Neural progenitor cell (in vitro differentiated cells): ENCODE measurements at regions not wholly inside any gene's neighbourhood (a gene's known extent, or its start where the extent isn't known, plus 50 kb on each side); places are given as distances from the start of the nearest gene placed in this dataset.
A peak's percentile ranks its signal among the peaks of the same experiment; 100 is the strongest.

Source experiments
- DNase-seq: peaks from one replicate; pipeline ENCODE4 v3.0.0-alpha.2; 2016; ENCODE audit warnings: low spot score
- H2AFZ ChIP-seq: fragments of 200-600 bp; sonication (generic); replicated peaks from 2 replicates; pipeline ENCODE4 v1.6.1; 2016; ENCODE audit warnings: antibody characterized with exemption
- H3F3A ChIP-seq: fragments of 200-600 bp; sonication (generic); 2 replicates; pipeline ENCODE4 v1.6.1; 2016; ENCODE audit warnings: antibody characterized with exemption, low read depth
- H3K27ac ChIP-seq: fragments of 200-600 bp; sonication (generic); 2 replicates; pipeline ENCODE4 v1.5.1; 2016; ENCODE audit warnings: mild to moderate bottlenecking
- H3K27me3 ChIP-seq: fragments of 200-600 bp; sonication (generic); 2 replicates; pipeline ENCODE4 v1.6.1; 2016; ENCODE audit warnings: mild to moderate bottlenecking, moderate library complexity
- H3K36me3 ChIP-seq: fragments of 200-600 bp; sonication (generic); 2 replicates; pipeline ENCODE4 v1.5.1; 2016
- H3K4me1 ChIP-seq: fragments of 200-600 bp; sonication (generic); 2 replicates; pipeline ENCODE4 v1.6.1; 2016; ENCODE audit warnings: mixed run types
- H3K4me2 ChIP-seq: fragments of 200-600 bp; sonication (generic); 2 replicates; pipeline ENCODE4 v1.6.1; 2016
- H3K4me3 ChIP-seq: fragments of 200-600 bp; sonication (generic); 2 replicates; pipeline ENCODE4 v1.5.1; 2016
- H3K79me2 ChIP-seq: fragments of 200-600 bp; sonication (generic); 2 replicates; pipeline ENCODE4 v1.6.1; 2016; ENCODE audit warnings: low read depth
- H3K9ac ChIP-seq: fragments of 200-600 bp; sonication (generic); 2 replicates; pipeline ENCODE4 v1.6.1; 2016
- H3K9me3 ChIP-seq: fragments of 200-600 bp; sonication (generic); 2 replicates; pipeline ENCODE4 v1.5.1; 2016; ENCODE audit warnings: low read depth
- H4K20me1 ChIP-seq: fragments of 200-600 bp; sonication (generic); 2 replicates; pipeline ENCODE4 v1.6.1; 2016; ENCODE audit warnings: low read depth
- H3K27ac Mint-ChIP-seq: 3 replicates; pipeline ENCODE4 v1.8.0; 2021; ENCODE audit warnings: mixed read lengths
- H3K27me3 Mint-ChIP-seq: 2 replicates; pipeline ENCODE4 v1.8.0; 2022; ENCODE audit warnings: low read depth, mild to moderate bottlenecking, inconsistent platforms, moderate library complexity, mixed read lengths; ENCODE audit not compliant: insufficient read depth
- H3K36me3 Mint-ChIP-seq: 3 replicates; pipeline ENCODE4 v1.8.0; 2021; ENCODE audit warnings: mixed read lengths
- H3K4me1 Mint-ChIP-seq: 3 replicates; pipeline ENCODE4 v1.8.0; 2021; ENCODE audit warnings: mixed read lengths
- H3K4me3 Mint-ChIP-seq: 3 replicates; pipeline ENCODE4 v1.8.0; 2021; ENCODE audit warnings: mild to moderate bottlenecking, moderate library complexity, mixed read lengths
- H3K9me3 Mint-ChIP-seq: 3 replicates; pipeline ENCODE4 v1.8.0; 2020; ENCODE audit warnings: mixed read lengths
- CTCF ChIP-seq: fragments of 200-600 bp; sonication (generic); IDR thresholded peaks from 2 replicates; pipeline ENCODE4 v1.5.1; 2017; ENCODE audit warnings: antibody characterized with exemption, mild to moderate bottlenecking
- EZH2 ChIP-seq: fragments of 200-600 bp; sonication (generic); IDR thresholded peaks from 2 replicates; pipeline ENCODE4 v1.6.1; 2017; ENCODE audit warnings: antibody characterized with exemption, mild to moderate bottlenecking, moderate library complexity
- EZH2phosphoT487 ChIP-seq: fragments of 200-600 bp; sonication (generic); IDR thresholded peaks from 2 replicates; pipeline ENCODE4 v1.6.1; 2017; ENCODE audit warnings: antibody characterized with exemption

GRCh38 chr11:10634407-10634806 is 59.1 kb downstream of the IRAG1 start:
- Histone ChIP-seq H2AFZ (no peak overlapping the region), H3K27me3 (no peaks in the 10 kb centered on the region), H3K4me1 (peaks cover 20% of the 10 kb centered on the region), H3K27ac (no peak overlapping the region), H3F3A (peaks cover 3% of the 10 kb centered on the region), H3K4me2 (no peak overlapping the region), H3K36me3 (no peaks in the 10 kb centered on the region), H3K9me3 (no peaks in the 10 kb centered on the region), H4K20me1 (no peaks in the 10 kb centered on the region), H3K9ac (no peak overlapping the region), H3K4me3 (no peak overlapping the region), H3K79me2 (no peaks in the 10 kb centered on the region)
- TF ChIP-seq EZH2phosphoT487, result no peak
- no peak for TF ChIP-seq CTCF
- no peak for TF ChIP-seq EZH2
- Mint-ChIP-seq H3K36me3 (peaks cover 5% of the 10 kb centered on the region), H3K27ac (no peak overlapping the region), H3K4me1 (peaks cover 37% of the 10 kb centered on the region), H3K4me3 (no peak overlapping the region), H3K9me3 (peaks cover 3% of the 10 kb centered on the region), H3K27me3 (no peaks in the 10 kb centered on the region)
- DNase-seq, result no peak

- H3K27me3 Mint-ChIP-seq, result no peaks in the 10 kb centered on the region
- H3K4me1 Mint-ChIP-seq, result peaks cover 27% of the 10 kb centered on the region
- H3K4me3 ChIP-seq, result no peak overlapping the region
- H3K4me2 ChIP-seq, result no peak overlapping the region
- no peaks in the 10 kb centered on the region for H3K9me3 ChIP-seq
- no peaks in the 10 kb centered on the region for H4K20me1 ChIP-seq
- peaks cover 9% of the 10 kb centered on the region for H3K4me1 ChIP-seq
- no peak overlapping the region for H2AFZ ChIP-seq
- DNase-seq, result no peak
- H3K27me3 ChIP-seq, result no peaks in the 10 kb centered on the region
- no peak for TF ChIP-seq EZH2
- no peak for TF ChIP-seq CTCF
- TF ChIP-seq EZH2phosphoT487, result no peak
- no peak overlapping the region for H3K27ac ChIP-seq
- H3F3A ChIP-seq, result no peaks in the 10 kb centered on the region
- H3K79me2 ChIP-seq, result no peaks in the 10 kb centered on the region
- H3K36me3 ChIP-seq, result no peaks in the 10 kb centered on the region
- peaks cover 3% of the 10 kb centered on the region for H3K9me3 Mint-ChIP-seq
- H3K9ac ChIP-seq, result no peak overlapping the region
- H3K4me3 Mint-ChIP-seq, result no peak overlapping the region
- H3K36me3 Mint-ChIP-seq, result peaks cover 5% of the 10 kb centered on the region
- no peak overlapping the region for H3K27ac Mint-ChIP-seq
These were observed 60.3 kb downstream of the IRAG1 start for GRCh38 chr11:10633261-10633660.

- peak overlapping the region; percentile 18 for H3K27ac Mint-ChIP-seq
These were observed 61.1 kb downstream of the IRAG1 start for GRCh38 chr11:10632483-10632882.

More at GRCh38 chr11:10632483-10632882, 61.1 kb downstream of the IRAG1 start:
- no peaks in the 10 kb centered on the region for H3K27me3 Mint-ChIP-seq
- peaks cover 5% of the 10 kb centered on the region for H3K36me3 Mint-ChIP-seq
- Histone ChIP-seq H4K20me1 (no peaks in the 10 kb centered on the region), H2AFZ (no peak overlapping the region), H3K79me2 (no peaks in the 10 kb centered on the region), H3K36me3 (no peaks in the 10 kb centered on the region), H3K4me1 (peaks cover 3% of the 10 kb centered on the region), H3K4me2 (no peak overlapping the region), H3K4me3 (no peak overlapping the region), H3K27ac (no peak overlapping the region), H3K27me3 (no peaks in the 10 kb centered on the region), H3K9me3 (no peaks in the 10 kb centered on the region), H3K9ac (no peak overlapping the region), H3F3A (no peaks in the 10 kb centered on the region)
- DNase-seq, result no peak
- H3K4me3 Mint-ChIP-seq, result no peak overlapping the region
- H3K4me1 Mint-ChIP-seq, result peaks cover 19% of the 10 kb centered on the region
- H3K9me3 Mint-ChIP-seq, result peaks cover 3% of the 10 kb centered on the region
- TF ChIP-seq CTCF (no peak), EZH2phosphoT487 (no peak), EZH2 (no peak)
